ENCODE measurements at regions not wholly inside any gene's neighbourhood (a gene's known extent, or its start where the extent isn't known, plus 50 kb on each side); places are given as distances from the start of the nearest gene placed in this dataset.

GRCh38 chr4:141565379-141566089 is 70.8 kb upstream of the IL15 start:
- no peaks in the 10 kb centered on the region for H3K9me3 ChIP-seq (ENCODE audit: insufficient read depth, low read depth, low read length)
- no peaks in the 10 kb centered on the region for H3K79me2 ChIP-seq (ENCODE audit: insufficient read depth, low read length)
- H3F3A ChIP-seq (ENCODE audit: low read depth): no peaks in the 10 kb centered on the region
- H3K9ac ChIP-seq (ENCODE audit: low read depth, low read length, poor library complexity, severe bottlenecking): no peak overlapping the region
- no peaks in the 10 kb centered on the region for H3K9me2 ChIP-seq (replicated peaks; ENCODE audit: low read depth, low read length)
- TF ChIP-seq CTCF (conservative IDR thresholded peaks at IDR 0.05; ENCODE audit: low read length) (no peak), EZH2phosphoT487 (IDR thresholded peaks at IDR 0.05; ENCODE audit: borderline replicate concordance) (no peak)
- H3K4me3 ChIP-seq (ENCODE audit: low read length, poor library complexity, severe bottlenecking): no peak overlapping the region
- H4K20me1 ChIP-seq (ENCODE audit: insufficient read depth, low read length, poor library complexity, severe bottlenecking): no peaks in the 10 kb centered on the region
- H3K4me2 ChIP-seq (ENCODE audit: low read depth, low read length, poor library complexity, severe bottlenecking): no peak overlapping the region
- H3K4me1 ChIP-seq (ENCODE audit: insufficient read depth, low read length, poor library complexity, severe bottlenecking): peaks cover 4% of the 10 kb centered on the region
- H3K36me3 ChIP-seq (ENCODE audit: insufficient read depth, low read length): no peaks in the 10 kb centered on the region
- no peaks in the 10 kb centered on the region for H3K27me3 ChIP-seq (ENCODE audit: insufficient read depth, low read length, poor library complexity, severe bottlenecking)
- H2AFZ ChIP-seq (ENCODE audit: low read length): no peak overlapping the region

GRCh38 chr4:141567326-141567915 is 69.0 kb upstream of the IL15 start:
- no peaks in the 10 kb centered on the region for H3K36me3 ChIP-seq (ENCODE audit: insufficient read depth, low read length)
- no peaks in the 10 kb centered on the region for H3F3A ChIP-seq (ENCODE audit: low read depth)
- H3K4me1 ChIP-seq (ENCODE audit: insufficient read depth, low read length, poor library complexity, severe bottlenecking): peaks cover 4% of the 10 kb centered on the region
- H2AFZ ChIP-seq (ENCODE audit: low read length): no peak overlapping the region
- no peak overlapping the region for H3K9ac ChIP-seq (ENCODE audit: low read depth, low read length, poor library complexity, severe bottlenecking)
- no peaks in the 10 kb centered on the region for H3K9me3 ChIP-seq (ENCODE audit: insufficient read depth, low read depth, low read length)
- no peaks in the 10 kb centered on the region for H4K20me1 ChIP-seq (ENCODE audit: insufficient read depth, low read length, poor library complexity, severe bottlenecking)
- H3K4me2 ChIP-seq (ENCODE audit: low read depth, low read length, poor library complexity, severe bottlenecking): no peak overlapping the region
- no peaks in the 10 kb centered on the region for H3K9me2 ChIP-seq (replicated peaks; ENCODE audit: low read depth, low read length)
- TF ChIP-seq CTCF (conservative IDR thresholded peaks at IDR 0.05; ENCODE audit: low read length) (no peak), EZH2phosphoT487 (IDR thresholded peaks at IDR 0.05; ENCODE audit: borderline replicate concordance) (no peak)
- no peak overlapping the region for H3K4me3 ChIP-seq (ENCODE audit: low read length, poor library complexity, severe bottlenecking)
- H3K27me3 ChIP-seq (ENCODE audit: insufficient read depth, low read length, poor library complexity, severe bottlenecking): no peaks in the 10 kb centered on the region
- no peaks in the 10 kb centered on the region for H3K79me2 ChIP-seq (ENCODE audit: insufficient read depth, low read length)

GRCh38 chr4:141569141-141569540 is 67.2 kb upstream of the IL15 start:
- H3K4me1 ChIP-seq (ENCODE audit: insufficient read depth, low read length, poor library complexity, severe bottlenecking): peaks cover 4% of the 10 kb centered on the region
- no peaks in the 10 kb centered on the region for H3K79me2 ChIP-seq (ENCODE audit: insufficient read depth, low read length)
- no peaks in the 10 kb centered on the region for H3K9me2 ChIP-seq (replicated peaks; ENCODE audit: low read depth, low read length)
- TF ChIP-seq EZH2phosphoT487 (IDR thresholded peaks at IDR 0.05; ENCODE audit: borderline replicate concordance): no peak
- no peak for TF ChIP-seq CTCF (conservative IDR thresholded peaks at IDR 0.05; ENCODE audit: low read length)
- H2AFZ ChIP-seq (ENCODE audit: low read length): no peak overlapping the region
- no peaks in the 10 kb centered on the region for H3F3A ChIP-seq (ENCODE audit: low read depth)
- H3K27me3 ChIP-seq (ENCODE audit: insufficient read depth, low read length, poor library complexity, severe bottlenecking): no peaks in the 10 kb centered on the region
- H3K9ac ChIP-seq (ENCODE audit: low read depth, low read length, poor library complexity, severe bottlenecking): no peak overlapping the region
- H4K20me1 ChIP-seq (ENCODE audit: insufficient read depth, low read length, poor library complexity, severe bottlenecking): no peaks in the 10 kb centered on the region
- H3K4me3 ChIP-seq (ENCODE audit: low read length, poor library complexity, severe bottlenecking): no peak overlapping the region
- H3K9me3 ChIP-seq (ENCODE audit: insufficient read depth, low read depth, low read length): no peaks in the 10 kb centered on the region
- no peaks in the 10 kb centered on the region for H3K36me3 ChIP-seq (ENCODE audit: insufficient read depth, low read length)
- no peak overlapping the region for H3K4me2 ChIP-seq (ENCODE audit: low read depth, low read length, poor library complexity, severe bottlenecking)

Data from Loucy (cell line).